ENCODE measurements at regions not wholly inside any gene's neighbourhood (a gene's known extent, or its start where the extent isn't known, plus 50 kb on each side); places are given as distances from the start of the nearest gene placed in this dataset.

- Histone ChIP-seq H3K9ac (ENCODE audit: control insufficient read depth, insufficient read depth, low read length) (no peak overlapping the region), H3K27ac (ENCODE audit: control insufficient read depth, insufficient read depth) (no peak overlapping the region), H3K4me2 (ENCODE audit: control insufficient read depth, insufficient read depth) (no peak overlapping the region), H3K79me2 (ENCODE audit: control insufficient read depth, insufficient read depth, low read length) (no peaks in the 10 kb centered on the region), H4K20me1 (ENCODE audit: control insufficient read depth, insufficient read depth) (no peaks in the 10 kb centered on the region), H3K4me3 (no peak overlapping the region), H3K27me3 (replicated peaks in 1 of 2; ENCODE audit: control insufficient read depth in 2 of 2, insufficient read depth in 2 of 2, low read length in 1 of 2) (no peaks in the 10 kb centered on the region), H3K36me3 (ENCODE audit: control insufficient read depth in 2 of 2, insufficient read depth in 2 of 2, low read length in 1 of 2) (no peaks in the 10 kb centered on the region), H3K9me3 (replicated peaks; ENCODE audit: control insufficient read depth, insufficient read depth, low read length) (no peaks in the 10 kb centered on the region), H3K4me1 (ENCODE audit: control insufficient read depth, insufficient read depth, low read length) (no peaks in the 10 kb centered on the region), H2AFZ (ENCODE audit: control insufficient read depth, low read depth, low read length) (no peak overlapping the region)
- CTCF ChIA-PET, result no interaction called here
- POLR2A ChIA-PET, result no interaction called here
- in situ Hi-C loops (cut with MboI), result no loop called here
- BruUV-seq (replicated peaks), result no TSS peak
- intact Hi-C loops (cut with micrococcal nuclease; ENCODE audit: unreplicated experiment), result loop anchor here (5.0 kb wide), 1 partner anchor 36 kb away; no protein-coding TSS in a partner anchor
- no peak for ATAC-seq
- SMC1A ChIA-PET (ENCODE audit: uncharacterized antibody, unreplicated experiment), result no interaction called here
- FAIRE-seq, result no peak
- TF ChIP-seq BCL3 (IDR thresholded peaks at IDR 0.05; ENCODE audit: borderline replicate concordance, insufficient read depth, low read depth, low read length, poor library complexity, severe bottlenecking), result no peak
- no peak for TF ChIP-seq ZNF217 (IDR thresholded peaks at IDR 0.05)
- TF ChIP-seq USF2 (IDR thresholded peaks at IDR 0.05; ENCODE audit: borderline replicate concordance, low read depth, low read length), result no peak
- TF ChIP-seq ZNF592 (IDR thresholded peaks at IDR 0.05), result no peak
- no peak for TF ChIP-seq HSF1 (IDR thresholded peaks at IDR 0.05; ENCODE audit: low read depth, low read length)
- no peak for TF ChIP-seq SUPT20H (IDR thresholded peaks at IDR 0.05; ENCODE audit: borderline replicate concordance, control insufficient read depth, low read depth, low read length)
- no peak for TF ChIP-seq PAX8 (IDR thresholded peaks at IDR 0.05)
- TF ChIP-seq POLR2A (IDR thresholded peaks at IDR 0.05; ENCODE audit: low read depth, low read length), result no peak
- TF ChIP-seq SUZ12 (IDR thresholded peaks at IDR 0.05; ENCODE audit: unreplicated experiment), result no peak
- TF ChIP-seq KAT2A (conservative IDR thresholded peaks at IDR 0.05; ENCODE audit: control insufficient read depth, low read depth, low read length), result no peak
- no peak for TF ChIP-seq EED (IDR thresholded peaks at IDR 0.05; ENCODE audit: low read depth)
- TF ChIP-seq MAX (IDR thresholded peaks at IDR 0.05; ENCODE audit: low read depth, low read length), result no peak
- TF ChIP-seq EZH2 (IDR thresholded peaks at IDR 0.05; ENCODE audit: borderline replicate concordance, control insufficient read depth, low read depth, low read length), result no peak
- TF ChIP-seq SRF (IDR thresholded peaks at IDR 0.05; ENCODE audit: low read depth in 2 of 2, low read length in 2 of 2), result no peak
- no peak for TF ChIP-seq LARP7 (IDR thresholded peaks at IDR 0.05)
- no peak for TF ChIP-seq EGR1 (IDR thresholded peaks at IDR 0.05; ENCODE audit: borderline replicate concordance in 1 of 2, low read depth in 2 of 2, low read length in 2 of 2)
- no peak for TF ChIP-seq ZSCAN29 (IDR thresholded peaks at IDR 0.05)
- TF ChIP-seq MYB (IDR thresholded peaks at IDR 0.05; ENCODE audit: borderline replicate concordance, low read depth, low read length), result no peak
- RAD21 ChIA-PET (ENCODE audit: unreplicated experiment), result no interaction called here
- no peak for DNase-seq (ENCODE audit: low read depth, low spot score)
Measured at GRCh38 chr18:73656691-73657090, 490.9 kb downstream of the FBXO15 start.
